HG03558 (cell line): ENCODE measurements at regions not wholly inside any gene's neighbourhood (a gene's known extent, or its start where the extent isn't known, plus 50 kb on each side); places are given as distances from the start of the nearest gene placed in this dataset.
A peak's percentile ranks its signal among the peaks of the same experiment; 100 is the strongest.
"Not testable (repeated sequence)": the region's sequence is repeated elsewhere in the genome, so short reads cannot be mapped to it uniquely, and the experiment has no call there.

Experiments
- ATAC-seq: cut with Tn5 transposase; IDR thresholded peaks from one replicate; pipeline ENCODE4 v1.9.1; 2021; ENCODE audit warnings: moderate number of reproducible peaks; ENCODE audit not compliant: unreplicated experiment; ENCODE audit errors: extremely low read depth

DNA sequence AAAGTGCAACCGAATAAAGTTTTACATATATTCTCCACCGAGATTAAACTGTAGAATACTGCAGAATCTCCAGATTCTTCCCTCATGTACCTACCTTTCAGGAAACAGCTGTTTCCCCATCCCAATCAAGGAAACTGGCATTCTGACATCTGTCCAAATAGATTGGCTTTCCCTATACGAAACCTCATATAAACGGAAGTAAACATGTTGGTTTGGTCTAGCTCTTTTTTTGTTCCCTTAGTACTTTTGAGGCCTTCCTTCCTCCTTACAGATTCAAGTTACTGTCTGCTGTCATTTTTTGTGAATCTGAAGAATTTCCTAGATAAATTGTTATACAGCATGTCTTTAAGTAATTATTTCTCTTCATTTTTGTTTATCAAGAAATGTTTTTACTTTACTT, 554.6 kb downstream of the RPIA start:
- not testable (repeated sequence) for ATAC-seq

DNA sequence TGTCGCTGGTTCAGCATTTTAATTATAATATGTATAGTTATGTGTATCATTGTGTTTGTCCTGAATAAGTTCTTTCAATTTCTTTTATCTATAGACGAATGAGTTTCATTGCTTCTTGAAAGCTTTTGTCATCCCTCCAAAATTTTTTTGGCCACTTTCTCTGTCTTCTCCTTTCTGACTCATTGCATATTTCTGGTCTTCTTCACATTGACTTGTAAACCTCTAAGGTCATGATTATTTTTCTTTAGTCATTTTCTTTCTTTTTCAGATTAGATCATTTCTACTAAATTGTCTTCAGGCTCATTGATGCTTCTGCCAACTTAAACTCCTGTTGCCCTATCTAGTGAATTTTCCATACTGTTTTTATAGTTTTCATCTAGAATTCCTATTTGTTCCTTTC, 555.1 kb downstream of the RPIA start:
- ATAC-seq: not testable (repeated sequence)

DNA sequence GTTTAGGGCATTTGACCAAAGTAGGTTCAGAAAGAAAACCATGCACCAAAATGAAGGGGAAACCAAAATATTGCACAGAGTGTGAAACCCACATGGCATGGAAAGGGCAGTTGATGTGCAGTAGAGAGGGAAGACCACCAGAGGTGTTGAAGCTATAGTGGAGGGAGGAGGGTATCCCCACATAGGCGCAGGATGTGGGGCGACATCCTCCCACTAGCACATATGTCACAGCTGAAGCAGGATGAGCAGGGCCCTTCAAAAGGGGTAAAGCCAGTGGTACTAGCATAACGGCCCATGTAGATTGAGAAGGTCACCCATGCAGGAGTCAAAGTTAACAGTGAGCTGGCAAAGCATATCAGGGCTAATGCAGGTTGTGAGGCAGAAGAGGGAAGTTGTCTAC, 563.5 kb downstream of the RPIA start:
- ATAC-seq: not testable (repeated sequence)

DNA sequence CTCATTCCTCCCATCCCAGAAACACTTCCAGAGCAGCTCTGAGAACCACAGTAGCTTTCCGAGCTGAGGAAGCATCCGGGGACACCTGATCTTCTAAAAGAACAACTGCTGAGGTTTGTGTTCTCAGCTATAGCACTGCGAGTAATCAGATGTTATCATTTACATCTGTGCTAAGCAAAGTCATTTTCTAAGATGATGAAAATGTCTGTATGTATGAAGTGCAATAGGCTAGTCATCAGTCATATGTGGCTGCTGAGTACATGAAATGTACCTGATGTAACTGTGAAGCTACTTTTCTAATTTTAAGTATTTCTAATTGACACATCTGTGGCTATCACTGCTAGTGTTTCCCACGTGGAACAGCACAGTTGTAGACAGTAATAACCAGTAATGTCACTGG, 582.0 kb downstream of the RPIA start:
- ATAC-seq: not testable (repeated sequence)

DNA sequence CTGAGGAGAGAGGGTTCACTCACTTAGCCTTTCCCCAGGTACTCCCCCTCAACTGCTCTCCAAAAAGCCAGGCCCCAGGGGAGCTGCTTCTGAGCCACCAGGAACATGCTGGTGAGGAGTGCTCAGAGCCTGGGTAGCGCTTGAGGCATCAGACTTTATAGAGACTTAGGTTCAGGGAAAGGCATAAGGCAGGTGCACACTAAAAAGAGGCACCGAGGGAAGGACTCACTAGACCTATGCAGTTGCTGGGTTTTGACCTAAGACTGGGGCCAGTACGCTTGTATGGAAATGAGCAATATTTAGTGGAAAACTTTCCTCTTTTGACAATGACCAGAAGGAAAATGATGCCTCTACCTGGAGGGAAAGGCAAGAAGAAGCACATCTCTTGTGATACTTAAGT, 589.1 kb downstream of the RPIA start:
- ATAC-seq: not testable (repeated sequence)

DNA sequence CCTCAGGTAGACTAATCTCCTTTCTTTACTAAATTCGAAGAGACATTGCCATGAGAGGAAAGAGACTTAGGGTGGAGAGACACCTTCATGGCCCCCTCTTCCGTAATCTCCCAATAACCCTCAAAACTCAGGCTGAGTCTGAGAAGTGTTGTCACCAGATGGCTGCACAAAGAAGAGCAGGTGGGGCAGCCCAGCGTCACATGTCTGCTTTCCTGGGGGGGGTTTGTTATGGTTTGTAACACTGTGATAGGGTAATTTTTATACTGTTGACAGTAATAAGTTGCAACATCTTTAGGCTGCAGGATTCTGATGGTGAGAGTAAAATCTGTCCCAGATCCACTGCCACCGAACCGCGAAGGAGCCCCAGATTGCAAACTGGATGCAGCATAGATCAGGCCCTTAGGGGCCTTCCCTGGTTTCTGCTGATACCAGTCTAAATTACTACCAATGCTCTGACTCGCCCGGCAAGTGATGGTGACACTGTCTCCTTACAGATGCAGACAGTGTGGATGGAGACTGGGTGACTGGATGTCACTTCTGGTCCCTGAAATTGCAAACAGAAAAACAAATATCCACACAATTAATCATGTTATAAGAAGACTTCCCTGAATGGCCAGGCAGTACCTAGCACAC, 595.1 kb downstream of the RPIA start:
- ATAC-seq: not testable (repeated sequence)

DNA sequence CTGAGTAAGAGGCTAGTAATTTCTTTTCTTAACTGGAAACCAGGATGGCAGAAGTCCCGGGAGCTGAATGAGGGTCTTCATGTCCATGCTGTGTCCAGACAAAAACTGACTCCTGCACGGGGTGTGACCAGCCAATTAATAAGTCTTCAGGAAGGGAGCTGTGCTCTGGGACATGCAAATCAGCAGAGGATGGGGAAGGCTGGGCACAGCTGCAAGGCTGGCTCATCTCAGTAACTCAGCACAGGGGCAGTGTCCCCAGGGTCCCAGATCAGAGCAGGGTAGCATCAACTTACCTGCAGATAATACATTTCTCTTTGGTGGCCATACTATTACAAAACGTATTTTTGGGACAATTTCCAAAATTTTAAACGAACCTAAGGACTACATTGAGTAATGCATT, 595.6 kb downstream of the RPIA start:
- not testable (repeated sequence) for ATAC-seq

DNA sequence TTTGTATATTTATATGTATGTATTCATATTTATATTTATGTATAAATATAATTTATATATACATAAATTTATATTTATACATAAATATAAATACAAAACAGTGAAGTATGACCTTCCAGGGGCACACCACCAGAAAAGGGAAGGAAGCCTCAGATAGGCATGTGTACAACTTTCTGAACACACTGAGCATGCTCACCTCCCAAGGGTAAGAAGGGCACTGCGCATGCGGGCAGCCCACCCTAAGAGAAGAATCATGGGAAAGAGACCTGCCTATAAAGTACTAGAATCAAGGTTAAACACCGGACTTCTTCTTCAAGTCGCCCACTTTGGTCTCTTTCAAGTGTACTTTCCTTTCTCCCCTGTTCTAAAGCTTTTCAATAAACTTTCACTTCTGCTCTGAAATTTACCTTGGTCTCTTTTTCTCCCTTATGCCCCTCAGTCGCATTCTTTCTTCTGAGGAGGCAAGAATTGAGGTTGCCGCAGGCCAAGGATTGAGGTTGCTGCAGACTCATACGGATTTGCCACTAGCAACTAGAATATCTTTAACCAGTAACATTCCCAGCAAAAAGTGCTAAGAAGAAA, 600.3 kb downstream of the RPIA start:
- peak; percentile 41 for ATAC-seq

DNA sequence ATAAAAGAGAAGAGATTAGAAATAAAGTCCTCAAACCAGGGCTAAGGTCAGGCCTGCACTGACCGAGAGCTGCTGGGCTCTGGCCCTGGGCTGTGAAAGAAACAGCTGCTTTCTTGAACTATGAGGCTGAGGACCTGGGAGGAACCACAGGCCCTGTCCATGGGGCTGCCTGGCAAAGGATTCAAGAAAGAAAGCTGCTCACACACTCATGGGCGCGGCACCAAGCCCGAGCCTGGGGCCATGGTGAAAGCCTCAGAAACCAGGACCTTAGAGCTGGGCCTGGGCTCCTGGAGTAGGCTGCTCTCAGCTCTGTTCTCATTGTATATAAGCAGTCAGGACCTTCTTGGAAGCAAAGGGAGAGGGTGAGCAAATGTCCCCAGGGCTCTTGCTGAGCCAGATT, 601.9 kb downstream of the RPIA start:
- not testable (repeated sequence) for ATAC-seq

DNA sequence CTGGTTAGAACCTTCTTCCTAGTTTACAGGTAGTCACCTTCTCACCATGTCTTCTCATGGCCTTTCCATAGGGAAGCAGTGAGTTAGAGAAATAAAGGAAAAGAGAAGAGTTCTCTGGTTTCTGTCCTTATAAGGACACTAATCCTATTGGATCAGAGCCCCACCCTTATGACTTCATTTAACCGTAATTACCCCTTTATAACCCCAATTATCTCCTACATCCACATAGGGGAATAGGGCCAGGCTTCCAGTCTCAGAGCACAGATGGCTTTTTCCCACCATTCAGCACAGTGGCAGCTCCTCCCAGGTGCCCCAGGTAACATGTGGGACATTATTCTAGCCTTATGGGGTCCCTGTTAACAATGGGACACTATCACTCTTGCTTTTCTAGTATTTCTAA, 602.9 kb downstream of the RPIA start:
- not testable (repeated sequence) for ATAC-seq

DNA sequence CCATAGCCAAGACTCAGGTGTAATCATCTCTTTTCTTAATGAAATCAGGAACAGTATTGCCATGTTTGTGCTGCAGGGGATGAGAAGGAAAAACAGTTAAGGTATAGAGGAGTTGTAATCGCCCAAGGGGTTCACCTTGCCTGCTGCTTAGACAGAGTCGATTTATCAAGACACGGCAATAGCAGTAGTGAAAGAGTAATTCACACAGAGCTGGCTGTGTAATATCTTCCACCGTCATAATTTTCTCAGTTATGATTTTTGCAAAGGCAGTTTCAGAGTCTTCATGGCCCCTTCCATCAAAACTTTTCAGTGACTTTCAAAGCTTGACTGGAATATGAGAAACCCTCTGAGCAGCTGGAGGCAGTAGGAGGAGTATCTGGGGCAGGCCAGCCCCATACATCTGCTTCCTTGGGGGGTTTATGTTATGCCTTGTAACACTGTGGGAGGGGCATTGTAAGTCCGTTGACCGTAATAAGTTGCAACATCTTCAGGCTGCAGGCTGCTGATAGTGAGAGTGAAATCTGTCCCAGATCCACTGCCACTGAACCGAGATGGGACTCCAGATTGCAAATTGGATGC, 605.4 kb downstream of the RPIA start:
- not testable (repeated sequence) for ATAC-seq

DNA sequence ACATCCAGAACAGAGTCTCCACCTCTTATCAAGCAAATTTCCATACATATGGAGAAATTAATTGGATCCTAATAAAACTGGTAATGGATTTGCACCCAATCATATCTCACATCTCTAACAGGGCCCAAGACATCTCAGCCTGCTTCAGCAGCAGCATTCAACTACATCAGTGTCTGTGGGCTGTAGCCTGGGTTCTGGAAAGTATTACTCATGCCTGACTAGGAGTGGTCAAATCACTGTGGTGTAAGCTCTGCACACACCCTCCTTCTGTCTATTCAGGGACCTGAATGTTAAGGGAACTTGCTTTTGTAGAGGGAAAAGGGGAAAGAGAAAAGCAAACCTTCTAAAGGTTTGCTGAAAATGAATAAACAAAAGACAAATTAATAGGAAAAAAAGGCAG, 607.7 kb downstream of the RPIA start:
- peak; percentile 92 for ATAC-seq

DNA sequence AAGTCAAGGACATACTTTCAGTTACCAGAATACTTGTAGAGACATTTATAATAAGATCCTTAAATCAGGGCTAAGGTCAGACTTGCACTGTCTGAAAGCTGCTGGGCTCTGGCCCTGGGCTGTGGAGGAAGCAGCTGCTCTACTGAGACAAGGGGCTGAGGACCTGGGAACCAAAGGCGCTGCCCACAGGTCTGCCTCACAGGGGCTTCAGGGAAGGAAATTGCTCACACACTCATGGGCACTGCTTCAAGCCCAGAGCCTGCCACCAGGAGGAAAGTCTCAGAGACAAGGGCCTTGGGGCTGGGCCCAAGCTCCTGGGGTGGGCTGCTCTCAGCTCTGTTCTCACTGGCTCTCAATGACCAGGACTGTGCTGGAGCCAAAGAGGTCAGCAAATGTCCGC, 614.1 kb downstream of the RPIA start:
- ATAC-seq: not testable (repeated sequence)

DNA sequence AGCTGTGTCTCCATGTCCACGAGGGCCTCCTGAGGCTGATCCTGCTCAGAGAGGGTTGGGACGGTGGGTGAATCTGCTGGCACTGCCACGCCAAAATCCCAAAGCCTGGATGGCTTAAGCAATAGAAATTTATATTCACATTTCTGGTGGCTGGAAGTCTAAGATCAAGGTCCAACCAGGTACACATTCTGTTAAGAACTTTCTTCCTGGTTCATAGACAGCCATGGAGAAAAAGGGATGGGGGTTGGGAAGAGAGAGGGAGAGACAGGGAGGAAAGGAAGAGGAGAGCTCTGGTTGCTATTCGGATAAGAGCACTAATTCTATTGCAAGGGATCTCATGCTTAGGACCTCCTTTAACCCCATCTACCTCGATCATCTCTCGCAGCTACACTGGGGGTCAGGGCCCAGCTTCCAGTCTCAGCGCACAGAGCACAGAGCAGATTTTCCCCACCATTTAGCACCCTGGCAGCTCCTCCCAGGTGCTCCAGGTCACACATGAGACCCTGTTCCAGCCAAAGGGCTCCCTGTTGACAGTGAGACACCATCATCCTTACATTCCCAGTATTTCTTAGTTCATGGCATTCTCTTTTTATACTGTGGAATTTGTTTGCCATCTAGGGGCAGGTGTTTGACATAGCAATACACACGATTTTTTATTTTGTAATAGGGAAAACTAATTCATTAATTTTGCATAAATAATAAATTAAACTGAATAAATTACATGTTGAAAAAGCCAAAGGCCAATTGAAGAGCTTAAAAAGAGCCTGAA, 615.6 kb downstream of the RPIA start:
- not testable (repeated sequence) for ATAC-seq

DNA sequence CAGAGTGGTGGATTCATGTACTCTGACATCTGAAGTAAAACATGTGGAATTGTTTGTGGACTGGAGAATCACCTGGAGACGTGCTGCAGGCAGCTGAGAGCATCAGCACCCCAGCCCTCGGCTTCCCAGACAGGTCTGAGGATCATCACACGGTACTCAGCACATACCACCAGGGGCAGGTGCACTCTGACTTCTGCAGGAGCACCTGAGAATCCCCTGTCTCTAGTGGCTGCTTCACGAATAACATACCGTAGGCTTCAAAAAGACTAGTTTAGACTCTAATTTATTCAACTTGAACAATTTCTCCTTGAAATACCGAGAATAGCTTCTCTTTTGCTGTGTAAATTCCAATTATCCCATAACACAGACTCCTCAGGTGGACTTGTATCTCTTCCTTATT, 627.5 kb downstream of the RPIA start:
- not testable (repeated sequence) for ATAC-seq

DNA sequence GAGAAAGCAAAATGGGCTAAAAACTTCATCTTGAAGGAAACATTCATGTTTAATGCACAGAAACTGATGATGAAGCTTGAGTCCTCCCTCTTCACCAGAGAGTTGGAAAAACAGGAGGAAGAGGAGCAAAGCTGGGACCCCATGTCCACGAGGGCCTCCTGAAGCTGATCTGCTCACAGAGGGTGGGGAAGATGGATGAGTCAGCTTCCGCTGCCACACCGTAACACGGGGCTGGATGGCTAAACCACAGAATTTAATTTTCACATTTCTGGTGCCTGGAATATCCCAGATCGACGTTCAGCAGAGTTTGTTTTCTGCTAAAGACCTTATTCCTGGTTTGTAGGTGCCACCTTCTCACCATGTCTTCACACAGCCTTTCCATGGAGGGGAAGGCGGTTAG, 634.4 kb downstream of the RPIA start:
- ATAC-seq: not testable (repeated sequence)

DNA sequence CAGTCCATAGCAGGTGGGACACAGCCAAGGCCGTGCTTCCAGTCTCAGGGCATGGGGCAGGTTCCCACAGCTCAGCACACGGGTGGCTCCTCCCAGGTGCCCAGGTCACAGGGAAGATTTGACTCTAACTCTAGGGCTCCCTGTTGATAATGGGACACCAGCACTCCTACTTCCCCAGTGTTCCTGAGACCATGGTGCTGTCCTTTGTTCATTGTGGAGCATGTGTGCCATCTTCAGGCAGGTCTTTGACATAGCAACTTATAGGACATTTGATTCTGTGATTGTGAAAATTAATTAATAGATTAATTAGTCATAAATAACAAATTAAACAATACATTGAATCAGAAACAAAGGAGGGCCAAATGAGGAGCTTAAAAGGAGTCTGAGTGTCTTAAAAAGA, 635.0 kb downstream of the RPIA start:
- not testable (repeated sequence) for ATAC-seq

DNA sequence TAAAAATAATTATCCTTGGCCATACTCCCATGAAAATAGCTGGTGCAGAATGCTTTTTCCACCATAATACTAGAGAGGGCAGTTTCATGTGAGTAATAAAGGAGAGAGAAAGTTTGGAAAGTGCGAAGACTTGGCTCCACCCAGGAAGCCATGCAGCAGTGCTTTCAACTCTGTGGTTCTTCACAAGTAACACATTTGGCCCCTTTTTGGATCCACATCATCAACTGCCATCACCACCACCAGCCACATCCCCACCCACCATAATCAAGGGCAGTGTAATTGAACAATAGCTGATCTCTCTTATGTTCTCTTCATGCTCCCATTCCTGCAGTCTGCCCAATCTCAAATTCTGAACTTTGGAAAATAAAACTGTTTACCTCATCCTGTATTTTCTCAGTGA, 637.3 kb downstream of the RPIA start:
- not testable (repeated sequence) for ATAC-seq
